WTC11 (cell line): ENCODE measurements at regions not wholly inside any gene's neighbourhood (a gene's known extent, or its start where the extent isn't known, plus 50 kb on each side); places are given as distances from the start of the nearest gene placed in this dataset.

ENCODE experiments used
- ATAC-seq: fragments of 200-7000 bp; cut with Tn5 transposase; 2 replicates; pipeline ENCODE4 v1.10.0; 2021; ENCODE audit warnings: mild to moderate bottlenecking, moderate library complexity
- CTCF ChIA-PET: fragments of 300-600 bp; sonication (Branson Sonifier 250); formaldehyde crosslinking; loops from one replicate; lab custom pipeline; 2021; ENCODE audit warnings: antibody characterized with exemption; lab: Charles Lee
- POLR2A ChIA-PET: fragments of 350-600 bp; sonication (Branson Sonifier 250); formaldehyde crosslinking; loops from one replicate; lab custom pipeline; 2021; ENCODE audit warnings: antibody characterized with exemption; lab: Charles Lee
- DNase-seq: peaks from one replicate; pipeline ENCODE4 v3.0.0; 2021; ENCODE audit warnings: low spot score
- H3K27ac Mint-ChIP-seq: 2 replicates; pipeline ENCODE4 v1.8.0; 2021; ENCODE audit warnings: mixed read lengths
- H3K27me3 Mint-ChIP-seq: 2 replicates; pipeline ENCODE4 v1.8.0; 2021; ENCODE audit warnings: low read depth, mild to moderate bottlenecking, moderate library complexity, mixed read lengths
- H3K36me3 Mint-ChIP-seq: 2 replicates; pipeline ENCODE4 v1.8.0; 2021; ENCODE audit warnings: mixed read lengths
- H3K4me1 Mint-ChIP-seq: 2 replicates; pipeline ENCODE4 v1.8.0; 2022; ENCODE audit warnings: mixed read lengths
- H3K4me3 Mint-ChIP-seq: 2 replicates; pipeline ENCODE4 v1.8.0; 2021; ENCODE audit warnings: mild to moderate bottlenecking, moderate library complexity, mixed read lengths
- H3K9me3 Mint-ChIP-seq: 2 replicates; pipeline ENCODE4 v1.8.0; 2021; ENCODE audit warnings: mixed read lengths
- ATF2 ChIP-seq: sonication (generic); formaldehyde crosslinking; IDR thresholded peaks from 2 replicates; pipeline ENCODE4 v1.8.1; 2022; ENCODE audit warnings: low read depth, missing genetic modification reagents, borderline replicate concordance
- CREB1 ChIP-seq: sonication (generic); formaldehyde crosslinking; IDR thresholded peaks from 2 replicates; pipeline ENCODE4 v1.8.0; 2023; ENCODE audit warnings: mild to moderate bottlenecking, missing genetic modification reagents
- EMX1 ChIP-seq: fragments of 250-450 bp; sonication (Bioruptor Pico); IDR thresholded peaks from 2 replicates; pipeline ENCODE4 v1.8.0; 2021; ENCODE audit warnings: mild to moderate bottlenecking
- FOXP1 ChIP-seq: sonication (generic); formaldehyde crosslinking; IDR thresholded peaks from 2 replicates; pipeline ENCODE4 v1.8.0; 2022; ENCODE audit warnings: missing genetic modification reagents, mild to moderate bottlenecking, moderate library complexity, borderline replicate concordance
- GABPB1 ChIP-seq: sonication (generic); formaldehyde crosslinking; IDR thresholded peaks from 2 replicates; pipeline ENCODE4 v1.8.1; 2023; ENCODE audit warnings: mild to moderate bottlenecking, missing genetic modification reagents
- IRF1 ChIP-seq: sonication (generic); formaldehyde crosslinking; IDR thresholded peaks from 2 replicates; pipeline ENCODE4 v1.8.0; 2023; ENCODE audit warnings: missing genetic modification reagents
- JUN ChIP-seq: sonication (generic); formaldehyde crosslinking; IDR thresholded peaks from 2 replicates; pipeline ENCODE4 v1.8.0; 2023; ENCODE audit warnings: mild to moderate bottlenecking, missing genetic modification reagents
- MLX ChIP-seq: sonication (generic); formaldehyde crosslinking; IDR thresholded peaks from 2 replicates; pipeline ENCODE4 v1.8.1; 2023; ENCODE audit warnings: mild to moderate bottlenecking, missing genetic modification reagents, moderate library complexity
- MYBL2 ChIP-seq: sonication (generic); formaldehyde crosslinking; IDR thresholded peaks from 2 replicates; pipeline ENCODE4 v1.8.1; 2023; ENCODE audit warnings: mild to moderate bottlenecking, moderate library complexity, missing genetic modification reagents
- NR2C2 ChIP-seq: sonication (generic); formaldehyde crosslinking; IDR thresholded peaks from 2 replicates; pipeline ENCODE4 v1.8.0; 2022; ENCODE audit warnings: mild to moderate bottlenecking, missing genetic modification reagents
- PRDM15 ChIP-seq: sonication (generic); formaldehyde crosslinking; IDR thresholded peaks from 2 replicates; pipeline ENCODE4 v1.8.0; 2022; ENCODE audit warnings: missing genetic modification reagents
- RORB ChIP-seq: fragments of 250-450 bp; sonication (Bioruptor Pico); IDR thresholded peaks from 2 replicates; pipeline ENCODE4 v1.9.0; 2021; ENCODE audit warnings: mild to moderate bottlenecking
- TEAD4 ChIP-seq: sonication (generic); formaldehyde crosslinking; IDR thresholded peaks from 2 replicates; pipeline ENCODE4 v1.8.0; 2022; ENCODE audit warnings: mild to moderate bottlenecking, missing genetic modification reagents
- ZMAT4 ChIP-seq: fragments of 250-450 bp; sonication (Bioruptor Pico); IDR thresholded peaks from 2 replicates; pipeline ENCODE4 v1.9.0; 2021; ENCODE audit warnings: mild to moderate bottlenecking
- ZNF317 ChIP-seq: sonication (generic); formaldehyde crosslinking; IDR thresholded peaks from 2 replicates; pipeline ENCODE4 v1.8.1; 2023; ENCODE audit warnings: low read depth, mild to moderate bottlenecking, moderate library complexity, missing genetic modification reagents, borderline replicate concordance
- ZNF396 ChIP-seq: fragments of 250-450 bp; sonication (Bioruptor Pico); IDR thresholded peaks from 2 replicates; pipeline ENCODE4 v1.8.0; 2021; ENCODE audit warnings: mild to moderate bottlenecking, moderate library complexity, borderline replicate concordance
- ZNF425 ChIP-seq: fragments of 250-450 bp; sonication (Bioruptor Pico); conservative IDR thresholded peaks from 2 replicates; pipeline ENCODE4 v1.9.0; 2021; ENCODE audit warnings: mild to moderate bottlenecking
- ZNF512 ChIP-seq: sonication (generic); formaldehyde crosslinking; IDR thresholded peaks from 2 replicates; pipeline ENCODE4 v1.8.1; 2022; ENCODE audit warnings: missing genetic modification reagents, borderline replicate concordance

- TF ChIP-seq ZNF512 (no peak), CREB1 (no peak), PRDM15 (no peak)
Measured at GRCh38 chr6:47137073-47137472, 94.9 kb upstream of the ADGRF1 start (continued).

GRCh38 chr6:47135772-47136171 lies 93.6 kb upstream of the ADGRF1 start:
- ChIA-PET CTCF (no interaction called here), POLR2A (no interaction called here)
- ATAC-seq (no peak), DNase-seq (no peak)
- H3K36me3 Mint-ChIP-seq: no peaks in the 10 kb centered on the region
- H3K9me3 Mint-ChIP-seq: no peaks in the 10 kb centered on the region
- peaks cover 54% of the 10 kb centered on the region for H3K4me1 Mint-ChIP-seq
- no peaks in the 10 kb centered on the region for H3K27me3 Mint-ChIP-seq
- H3K27ac Mint-ChIP-seq: no peak overlapping the region
- H3K4me3 Mint-ChIP-seq: no peak overlapping the region
- TF ChIP-seq EMX1 (CRISPR knock-in tag) (no peak), GABPB1 (CRISPR knock-in tag) (0 out of 2 replicates have a peak, but pooled peaks have one; percentile 46), ZMAT4 (CRISPR knock-in tag) (no peak)

- Mint-ChIP-seq H3K36me3 (no peaks in the 10 kb centered on the region), H3K9me3 (no peaks in the 10 kb centered on the region), H3K4me1 (peaks cover 54% of the 10 kb centered on the region), H3K27ac (no peak overlapping the region; the same call in 1 of the 2 replicates), H3K27me3 (no peaks in the 10 kb centered on the region)
- POLR2A ChIA-PET: no interaction called here
- CTCF ChIA-PET: no interaction called here
- TF ChIP-seq TEAD4 (no peak), GABPB1 (CRISPR knock-in tag) (peak; percentile 72)
- TF ChIP-seq, all 79 proteins: peak for 1
- no peak overlapping the region for H3K4me3 Mint-ChIP-seq
- ATAC-seq (no peak), DNase-seq (no peak)
Measured at GRCh38 chr6:47134476-47135189, 92.5 kb upstream of the ADGRF1 start.

- DNase-seq: no peak
- H3K27ac Mint-ChIP-seq: no peak overlapping the region
- H3K27me3 Mint-ChIP-seq: no peaks in the 10 kb centered on the region; the same call in 1 of the 2 replicates
- no peaks in the 10 kb centered on the region for H3K9me3 Mint-ChIP-seq
- ATAC-seq: no peak
- ChIA-PET POLR2A (no interaction called here), CTCF (no interaction called here)
- peaks cover 47% of the 10 kb centered on the region for H3K4me1 Mint-ChIP-seq
- no peaks in the 10 kb centered on the region for H3K36me3 Mint-ChIP-seq
- H3K4me3 Mint-ChIP-seq: no peak overlapping the region
- no peak for TF ChIP-seq NR2C2 (CRISPR knock-in tag)
- TF ChIP-seq FOXP1 (CRISPR knock-in tag): no peak
- no peak for TF ChIP-seq ATF2
- no peak for TF ChIP-seq ZNF425
- TF ChIP-seq ZNF317 (CRISPR knock-in tag): no peak
- no peak for TF ChIP-seq MYBL2
- no peak for TF ChIP-seq RORB
- no peak for TF ChIP-seq ZNF396 (CRISPR knock-in tag)
- TF ChIP-seq TEAD4: no peak
- TF ChIP-seq IRF1 (CRISPR knock-in tag): no peak
- no peak for TF ChIP-seq GABPB1 (CRISPR knock-in tag)
- TF ChIP-seq MLX: no peak
- no peak for TF ChIP-seq JUN
Measured at GRCh38 chr6:47133230-47134000, 91.3 kb upstream of the ADGRF1 start.
